NT2/D1 (cell line): ENCODE measurements at regions not wholly inside any gene's neighbourhood (a gene's known extent, or its start where the extent isn't known, plus 50 kb on each side); places are given as distances from the start of the nearest gene placed in this dataset.
A peak's percentile ranks its signal among the peaks of the same experiment; 100 is the strongest.

Experiments
- DNase-seq: peaks from one replicate; pipeline ENCODE4 v3.0.0-alpha.2; 2011; ENCODE audit warnings: low read depth, low spot score
- H3K27me3 ChIP-seq: 2 replicates; pipeline ENCODE4 v1.6.0; 2011; ENCODE audit warnings: mild to moderate bottlenecking; ENCODE audit not compliant: insufficient read length, insufficient read depth
- H3K36me3 ChIP-seq: 2 replicates; pipeline ENCODE4 v1.6.1; 2011; ENCODE audit warnings: mild to moderate bottlenecking, low read length, mixed read lengths; ENCODE audit not compliant: insufficient read depth, insufficient read length
- H3K4me1 ChIP-seq: 2 replicates; pipeline ENCODE4 v1.5.1; 2011; ENCODE audit not compliant: insufficient read depth, insufficient read length
- H3K4me3 ChIP-seq: 2 replicates; pipeline ENCODE4 v1.5.1; 2011; ENCODE audit warnings: low read depth; ENCODE audit not compliant: insufficient read length
- H3K9ac ChIP-seq: 2 replicates; pipeline ENCODE4 v1.6.0; 2011; ENCODE audit warnings: low read depth; ENCODE audit not compliant: insufficient read length
- H3K9me3 ChIP-seq: 2 replicates; pipeline ENCODE4 v1.5.1; 2011; ENCODE audit warnings: mild to moderate bottlenecking, low read length; ENCODE audit not compliant: insufficient read depth
- SUZ12 ChIP-seq: IDR thresholded peaks from 2 replicates; pipeline ENCODE4 v1.6.1; 2011; ENCODE audit not compliant: insufficient read length, insufficient read depth; ENCODE audit errors: extremely low read depth
- YY1 ChIP-seq: IDR thresholded peaks from 2 replicates; pipeline ENCODE4 v1.6.1; 2011; ENCODE audit not compliant: insufficient read length, insufficient read depth
- ZNF274 ChIP-seq: IDR thresholded peaks from 2 replicates; pipeline ENCODE4 v1.6.1; 2011; ENCODE audit warnings: mild to moderate bottlenecking, low read depth, low read length

- no peak for DNase-seq
- Histone ChIP-seq H3K9me3 (no peaks in the 10 kb centered on the region), H3K27me3 (no peaks in the 10 kb centered on the region), H3K4me1 (no peaks in the 10 kb centered on the region), H3K36me3 (no peaks in the 10 kb centered on the region), H3K4me3 (no peak overlapping the region), H3K9ac (no peak overlapping the region)
- no peak for TF ChIP-seq SUZ12
- no peak for TF ChIP-seq YY1
- no peak for TF ChIP-seq ZNF274
These were observed 753.3 kb downstream of the OLFM4 start for GRCh38 chr13:53781941-53782340.

- no peaks in the 10 kb centered on the region for H3K4me1 ChIP-seq
- peak; percentile 18 for DNase-seq
- H3K27me3 ChIP-seq, result no peaks in the 10 kb centered on the region
- H3K9me3 ChIP-seq, result no peaks in the 10 kb centered on the region
- H3K36me3 ChIP-seq, result no peaks in the 10 kb centered on the region
- TF ChIP-seq SUZ12, result no peak
- TF ChIP-seq YY1, result no peak
- TF ChIP-seq ZNF274, result no peak
- no peak overlapping the region for H3K9ac ChIP-seq
- no peak overlapping the region for H3K4me3 ChIP-seq
These were observed 753.9 kb downstream of the OLFM4 start for GRCh38 chr13:53782488-53782961.

- DNase-seq, result no peak
These were observed 754.9 kb downstream of the OLFM4 start for GRCh38 chr13:53783471-53783870.

GRCh38 chr13:53788286-53788685, 759.7 kb downstream of the OLFM4 start:
- Histone ChIP-seq H3K9ac (no peak overlapping the region), H3K27me3 (no peaks in the 10 kb centered on the region), H3K9me3 (no peaks in the 10 kb centered on the region), H3K36me3 (no peaks in the 10 kb centered on the region), H3K4me3 (no peak overlapping the region), H3K4me1 (no peaks in the 10 kb centered on the region)
- no peak for DNase-seq
- TF ChIP-seq YY1 (no peak), SUZ12 (no peak), ZNF274 (no peak)

More at GRCh38 chr13:53783471-53783870, 754.9 kb downstream of the OLFM4 start:
- Histone ChIP-seq H3K4me1 (no peaks in the 10 kb centered on the region), H3K9ac (no peak overlapping the region), H3K9me3 (no peaks in the 10 kb centered on the region), H3K36me3 (no peaks in the 10 kb centered on the region), H3K27me3 (no peaks in the 10 kb centered on the region), H3K4me3 (no peak overlapping the region)
- TF ChIP-seq YY1 (no peak), SUZ12 (no peak), ZNF274 (no peak)

- no peaks in the 10 kb centered on the region for H3K27me3 ChIP-seq
- H3K36me3 ChIP-seq, result no peaks in the 10 kb centered on the region
- no peak overlapping the region for H3K4me3 ChIP-seq
- no peak for TF ChIP-seq YY1
- no peak for TF ChIP-seq ZNF274
- TF ChIP-seq SUZ12, result no peak
- no peak overlapping the region for H3K9ac ChIP-seq
- no peak for DNase-seq
- H3K9me3 ChIP-seq, result no peaks in the 10 kb centered on the region
- no peaks in the 10 kb centered on the region for H3K4me1 ChIP-seq
These were observed 771.4 kb downstream of the OLFM4 start for GRCh38 chr13:53800011-53800410.

- TF ChIP-seq SUZ12, result no peak
- TF ChIP-seq YY1, result no peak
- H3K9me3 ChIP-seq, result no peaks in the 10 kb centered on the region
- no peaks in the 10 kb centered on the region for H3K4me1 ChIP-seq
- no peak overlapping the region for H3K4me3 ChIP-seq
- H3K9ac ChIP-seq, result no peak overlapping the region
- no peaks in the 10 kb centered on the region for H3K36me3 ChIP-seq
- DNase-seq, result no peak
- no peaks in the 10 kb centered on the region for H3K27me3 ChIP-seq
These were observed 778.7 kb downstream of the OLFM4 start for GRCh38 chr13:53807251-53807834.

- TF ChIP-seq SUZ12, result no peak
- no peak for TF ChIP-seq ZNF274
- no peak for TF ChIP-seq YY1
- DNase-seq, result no peak
- no peaks in the 10 kb centered on the region for H3K9me3 ChIP-seq
- no peaks in the 10 kb centered on the region for H3K4me1 ChIP-seq
- no peaks in the 10 kb centered on the region for H3K36me3 ChIP-seq
- H3K9ac ChIP-seq, result no peak overlapping the region
- H3K27me3 ChIP-seq, result no peaks in the 10 kb centered on the region
- no peak overlapping the region for H3K4me3 ChIP-seq
These were observed 793.0 kb downstream of the OLFM4 start for GRCh38 chr13:53821632-53822031.
